Keratinocyte (primary cell): ENCODE measurements at regions not wholly inside any gene's neighbourhood (a gene's known extent, or its start where the extent isn't known, plus 50 kb on each side); places are given as distances from the start of the nearest gene placed in this dataset.

Experiments used
- CTCF ChIP-seq, 3 experiments: IDR thresholded peaks in 1 of 3; conservative IDR thresholded peaks in 1 of 3; optimal IDR thresholded peaks in 1 of 3; 2 replicates in 2 of 3; 3 replicates in 1 of 3; pipeline versions ENCODE3 to v1.5.1; 2011; ENCODE audit warnings: low read length in 3 of 3, mild to moderate bottlenecking in 3 of 3, moderate library complexity in 2 of 3, control low read depth in 1 of 3, inconsistent platforms in 1 of 3; ENCODE audit not compliant: insufficient read depth in 2 of 3; ENCODE audit errors: extremely low read depth in 1 of 3
- EZH2 ChIP-seq: IDR thresholded peaks from one replicate; pipeline ENCODE4 v1.6.1; 2012; ENCODE audit warnings: inconsistent platforms, mild to moderate bottlenecking, low read length, moderate library complexity

- TF ChIP-seq CTCF (optimal IDR thresholded peaks at IDR 0.05 in 1 of 3, IDR thresholded peaks at IDR 0.05 in 1 of 3, conservative IDR thresholded peaks at IDR 0.05 in 1 of 3; ENCODE audit: extremely low read depth in 1 of 3, insufficient read depth in 2 of 3, low read length in 3 of 3): no peak
- TF ChIP-seq EZH2: no peak
Measured at GRCh38 chr4:45765521-45765920, 358.3 kb downstream of the GABRG1 start.
